Cardiac muscle cell (in vitro differentiated cells and primary cell): ENCODE measurements at regions not wholly inside any gene's neighbourhood (a gene's known extent, or its start where the extent isn't known, plus 50 kb on each side); places are given as distances from the start of the nearest gene placed in this dataset.

Source experiments
- DNase-seq, 2 donors: peaks; one replicate each; pipeline versions ENCODE4 v3.0.0 to v3.0.0-alpha.2; 2010 to 2017; ENCODE audit warnings: low read depth in 1 of 2, low spot score in 1 of 2
- H3K27ac ChIP-seq: fragments of 200-600 bp; sonication (generic); 2 replicates; pipeline ENCODE4 v1.5.1; 2016
- H3K27me3 ChIP-seq: fragments of 200-600 bp; sonication (generic); 2 replicates; pipeline ENCODE4 v1.6.0; 2016; ENCODE audit warnings: control low read depth
- H3K36me3 ChIP-seq: fragments of 200-600 bp; sonication (generic); 2 replicates; pipeline ENCODE4 v1.5.1; 2016; ENCODE audit warnings: control low read depth
- H3K4me1 ChIP-seq: fragments of 200-600 bp; sonication (generic); 2 replicates; pipeline ENCODE4 v1.8.1; 2017; ENCODE audit warnings: low read depth, mild to moderate bottlenecking, mixed run types
- H3K4me3 ChIP-seq: fragments of 200-600 bp; sonication (generic); 2 replicates; pipeline ENCODE4 v1.5.1; 2016; ENCODE audit warnings: mild to moderate bottlenecking
- H3K9me3 ChIP-seq: fragments of 200-600 bp; sonication (generic); 2 replicates; pipeline ENCODE4 v1.5.1; 2017; ENCODE audit warnings: low read depth, mild to moderate bottlenecking, control low read depth
- CTCF ChIP-seq: IDR thresholded peaks from 2 replicates; pipeline ENCODE4 v1.5.1; 2012; ENCODE audit warnings: low read depth, mild to moderate bottlenecking, low read length

- Histone ChIP-seq H3K9me3 (no peaks in the 10 kb centered on the region), H3K4me1 (peaks cover 11% of the 10 kb centered on the region), H3K36me3 (no peaks in the 10 kb centered on the region), H3K27me3 (no peaks in the 10 kb centered on the region), H3K27ac (no peak overlapping the region), H3K4me3 (no peak overlapping the region)
- TF ChIP-seq CTCF, result no peak
- no peak for DNase-seq
These were observed 412.0 kb downstream of the FOXO1 start for GRCh38 chr13:40254394-40254793.

GRCh38 chr13:40255551-40255950, 410.9 kb downstream of the FOXO1 start:
- H3K27me3 ChIP-seq, result no peaks in the 10 kb centered on the region
- DNase-seq, result no peak
- H3K4me3 ChIP-seq, result no peak overlapping the region
- no peak overlapping the region for H3K27ac ChIP-seq
- H3K36me3 ChIP-seq, result no peaks in the 10 kb centered on the region
- H3K4me1 ChIP-seq, result peaks cover 11% of the 10 kb centered on the region
- no peaks in the 10 kb centered on the region for H3K9me3 ChIP-seq
- no peak for TF ChIP-seq CTCF

GRCh38 chr13:40259899-40260298, 406.5 kb downstream of the FOXO1 start:
- H3K27ac ChIP-seq, result no peak overlapping the region
- H3K4me1 ChIP-seq, result no peaks in the 10 kb centered on the region
- TF ChIP-seq CTCF, result no peak
- H3K36me3 ChIP-seq, result no peaks in the 10 kb centered on the region
- H3K9me3 ChIP-seq, result no peaks in the 10 kb centered on the region
- no peaks in the 10 kb centered on the region for H3K27me3 ChIP-seq
- peak in 1 of 2 donors; percentile 78 for DNase-seq
- H3K4me3 ChIP-seq, result no peak overlapping the region

GRCh38 chr13:40261336-40261735, 405.1 kb downstream of the FOXO1 start:
- TF ChIP-seq CTCF, result no peak
- no peak overlapping the region for H3K4me3 ChIP-seq
- no peaks in the 10 kb centered on the region for H3K4me1 ChIP-seq
- H3K27ac ChIP-seq, result no peak overlapping the region
- H3K27me3 ChIP-seq, result no peaks in the 10 kb centered on the region
- H3K9me3 ChIP-seq, result no peaks in the 10 kb centered on the region
- H3K36me3 ChIP-seq, result no peaks in the 10 kb centered on the region
- no peak for DNase-seq

GRCh38 chr13:40261947-40262346, 404.5 kb downstream of the FOXO1 start:
- no peak for TF ChIP-seq CTCF
- H3K36me3 ChIP-seq, result no peaks in the 10 kb centered on the region
- DNase-seq, result no peak
- no peak overlapping the region for H3K27ac ChIP-seq
- H3K4me1 ChIP-seq, result no peaks in the 10 kb centered on the region
- no peaks in the 10 kb centered on the region for H3K9me3 ChIP-seq
- H3K4me3 ChIP-seq, result no peak overlapping the region
- no peaks in the 10 kb centered on the region for H3K27me3 ChIP-seq

GRCh38 chr13:40269086-40269485, 397.4 kb downstream of the FOXO1 start:
- no peaks in the 10 kb centered on the region for H3K4me1 ChIP-seq
- peak in 1 of 2 donors; percentile 24 for DNase-seq
- H3K36me3 ChIP-seq, result no peaks in the 10 kb centered on the region
- no peaks in the 10 kb centered on the region for H3K27me3 ChIP-seq
- H3K9me3 ChIP-seq, result no peaks in the 10 kb centered on the region
- TF ChIP-seq CTCF, result no peak
- no peak overlapping the region for H3K4me3 ChIP-seq
- no peak overlapping the region for H3K27ac ChIP-seq
